Brain pericyte (primary cell): ENCODE measurements at regions not wholly inside any gene's neighbourhood (a gene's known extent, or its start where the extent isn't known, plus 50 kb on each side); places are given as distances from the start of the nearest gene placed in this dataset.
"Not testable (repeated sequence)": the region's sequence is repeated elsewhere in the genome, so short reads cannot be mapped to it uniquely, and the experiment has no call there.

ENCODE experiments used
- DNase-seq: peaks from one replicate; pipeline ENCODE4 v3.0.0-alpha.2; 2012; ENCODE audit warnings: low read depth, low spot score

DNA sequence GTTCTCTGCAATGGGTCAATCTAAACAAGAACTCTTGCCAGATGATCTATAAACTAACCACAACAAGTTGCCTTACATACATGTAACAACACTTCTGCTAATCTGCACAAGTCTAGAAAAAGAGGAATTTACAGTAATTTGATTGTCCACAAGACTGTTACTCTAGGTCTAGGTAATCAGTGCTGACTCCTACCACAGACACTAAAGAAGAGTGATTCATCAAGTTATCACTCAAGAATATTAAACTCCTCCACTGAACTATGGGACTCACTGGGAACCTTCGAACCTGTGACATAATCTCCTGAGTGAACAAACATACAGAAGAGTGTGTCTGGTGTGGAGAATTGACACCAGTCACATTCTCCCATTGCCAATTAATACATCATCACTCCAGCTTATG lies 138.3 kb downstream of the ANXA2 start:
- DNase-seq: no peak

DNA sequence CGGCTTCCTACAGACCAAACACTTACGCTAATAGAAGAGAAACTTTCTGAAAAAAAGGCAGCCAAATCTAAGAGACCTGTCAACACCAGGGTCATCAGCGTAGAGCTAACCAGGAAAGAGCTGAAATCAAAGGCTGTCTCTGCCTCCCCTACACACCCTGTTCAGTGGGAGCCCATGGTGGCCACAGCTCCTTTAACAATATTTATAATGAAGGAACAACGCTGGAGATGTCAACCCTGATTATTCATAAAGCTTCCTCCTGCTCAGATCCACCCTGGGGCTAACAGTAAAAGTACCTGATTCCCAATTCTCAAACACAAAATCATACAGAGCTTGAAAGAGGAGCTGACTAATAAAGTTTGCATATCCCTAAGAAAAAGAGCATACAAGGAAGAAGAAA lies 133.7 kb downstream of the ANXA2 start:
- DNase-seq: no peak

DNA sequence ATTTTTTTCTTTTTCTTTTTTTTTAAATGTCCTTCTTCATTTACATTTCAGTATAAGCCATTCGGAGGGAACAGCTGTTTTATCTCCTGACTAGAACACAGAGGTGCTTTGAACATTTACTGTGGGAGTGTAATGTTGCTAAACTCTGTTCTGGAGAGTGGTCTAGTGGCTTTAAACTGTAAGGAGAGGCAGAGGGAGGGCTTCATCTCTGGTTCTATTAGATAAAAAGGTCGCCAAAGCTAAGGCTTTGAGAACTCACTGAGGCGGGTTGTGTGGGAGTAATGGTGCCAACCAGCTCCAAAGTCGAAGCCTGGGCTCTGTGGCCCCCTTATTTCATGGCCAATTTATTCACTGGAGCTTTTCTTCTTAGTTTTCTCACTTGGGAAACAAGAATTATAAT lies 133.2 kb downstream of the ANXA2 start:
- DNase-seq: no peak

DNA sequence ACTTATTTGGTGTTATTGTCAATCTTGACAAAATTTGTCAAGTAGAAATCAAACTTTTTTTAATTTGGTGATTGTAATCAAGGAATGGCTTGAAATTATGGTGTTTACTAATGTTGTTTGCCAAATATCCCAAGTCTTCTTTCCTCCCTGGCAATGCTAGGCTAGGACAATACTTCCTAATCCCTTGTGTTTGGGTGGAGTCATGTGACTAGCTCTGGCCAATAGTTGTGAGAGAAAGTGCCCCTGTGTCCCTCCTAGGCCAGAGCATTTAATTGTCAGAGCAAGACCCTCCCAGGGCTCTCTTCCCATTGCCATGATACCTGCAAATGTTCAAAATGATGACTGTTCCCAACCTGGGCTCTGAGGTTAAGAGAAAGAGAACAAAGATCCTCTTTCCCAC lies 132.7 kb downstream of the ANXA2 start:
- DNase-seq: no peak

DNA sequence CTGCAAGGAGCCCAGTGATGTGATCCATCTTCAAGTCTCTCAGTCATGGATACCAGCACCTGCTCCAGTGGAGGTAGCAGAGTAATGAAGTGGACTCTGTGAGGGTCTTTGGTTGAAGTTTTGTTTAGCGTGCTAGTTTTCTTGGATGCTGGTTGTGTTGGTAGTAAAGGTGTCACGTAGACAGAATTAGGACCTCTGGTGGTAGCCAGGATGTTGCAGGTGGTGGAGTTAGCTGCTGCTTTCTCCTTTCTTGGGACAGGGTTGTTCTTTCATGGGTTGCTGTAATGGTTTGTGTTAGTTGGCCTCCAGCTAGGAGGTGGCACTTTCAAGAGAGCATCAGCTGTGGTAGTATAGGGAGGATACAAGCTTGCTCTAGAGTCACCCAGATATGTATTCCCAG lies 125.2 kb downstream of the ANXA2 start:
- DNase-seq: no peak

DNA sequence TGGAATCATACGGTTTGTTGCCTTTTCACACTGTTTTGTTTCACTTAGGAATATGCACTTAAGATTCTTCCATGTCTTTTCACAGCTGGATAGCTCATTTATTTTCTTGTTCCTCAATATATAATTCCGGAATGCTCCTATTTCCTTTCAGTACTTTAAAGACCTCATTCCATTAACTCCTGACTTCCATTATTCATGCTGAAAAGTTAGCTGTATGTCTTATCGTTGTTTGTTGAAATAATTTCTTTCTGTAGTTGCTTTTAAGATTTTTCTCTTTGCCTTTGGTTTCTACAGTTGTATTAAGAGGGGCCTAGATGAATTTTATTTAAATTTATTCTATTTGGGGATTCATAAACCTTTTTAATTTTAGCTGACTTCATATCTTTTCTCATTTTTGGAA lies 122.2 kb downstream of the ANXA2 start:
- DNase-seq: no peak

DNA sequence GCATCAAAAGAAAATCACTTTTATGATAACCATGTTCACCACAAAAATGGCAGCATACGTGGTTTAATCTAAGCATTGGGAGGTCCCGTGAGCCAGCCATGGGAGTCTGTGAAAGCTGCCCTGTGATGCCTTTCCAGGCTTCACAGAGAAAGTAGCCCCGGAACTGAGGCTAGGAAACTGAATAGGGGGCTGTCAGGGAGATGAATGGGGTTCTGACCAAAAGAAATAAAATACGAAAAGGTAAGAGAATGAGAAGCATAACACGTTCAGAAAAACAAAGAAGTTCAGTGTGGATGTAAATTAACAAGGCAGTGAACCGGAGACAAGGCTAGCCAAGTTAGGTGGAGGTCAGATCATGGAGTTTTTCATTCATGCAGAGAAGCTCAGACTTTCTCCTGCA lies 118.9 kb downstream of the ANXA2 start:
- no peak for DNase-seq

DNA sequence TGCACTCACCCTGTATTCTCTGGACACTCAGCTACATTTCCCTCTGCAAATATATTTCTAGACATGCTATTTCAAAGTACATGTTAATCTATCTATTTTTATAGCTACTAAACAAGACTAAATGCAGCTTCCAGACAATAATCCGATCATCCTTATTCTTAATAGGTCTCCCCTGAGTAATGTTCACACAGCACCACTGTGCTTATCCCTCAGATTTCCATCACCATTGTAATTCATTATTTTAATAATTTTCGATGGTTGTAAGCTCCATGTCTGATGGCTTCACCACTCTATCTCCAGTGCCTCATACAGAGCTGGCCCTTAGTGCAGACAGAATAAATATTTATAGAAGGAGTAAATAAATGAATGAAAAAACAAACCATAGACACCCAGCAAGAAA lies 117.5 kb downstream of the ANXA2 start:
- DNase-seq: no peak

DNA sequence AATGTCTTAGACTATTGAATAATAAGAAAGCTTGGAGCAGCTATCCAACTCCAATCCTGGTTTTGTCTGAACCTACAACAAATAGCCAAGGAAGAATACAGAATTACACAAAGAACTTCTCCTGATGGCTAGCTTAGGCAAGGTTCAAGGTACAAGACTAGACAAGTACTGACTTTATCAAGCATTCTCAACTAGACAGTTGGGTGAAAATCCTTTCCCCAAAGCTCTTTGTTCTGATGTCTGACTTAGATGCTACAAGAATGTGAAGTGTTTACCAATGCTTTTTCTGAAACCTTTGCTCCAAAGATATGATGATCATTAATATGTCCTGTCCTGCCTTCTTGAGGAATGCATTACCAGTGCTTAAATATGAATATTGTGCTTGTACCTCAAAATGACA lies 113.8 kb downstream of the ANXA2 start:
- DNase-seq: no peak

DNA sequence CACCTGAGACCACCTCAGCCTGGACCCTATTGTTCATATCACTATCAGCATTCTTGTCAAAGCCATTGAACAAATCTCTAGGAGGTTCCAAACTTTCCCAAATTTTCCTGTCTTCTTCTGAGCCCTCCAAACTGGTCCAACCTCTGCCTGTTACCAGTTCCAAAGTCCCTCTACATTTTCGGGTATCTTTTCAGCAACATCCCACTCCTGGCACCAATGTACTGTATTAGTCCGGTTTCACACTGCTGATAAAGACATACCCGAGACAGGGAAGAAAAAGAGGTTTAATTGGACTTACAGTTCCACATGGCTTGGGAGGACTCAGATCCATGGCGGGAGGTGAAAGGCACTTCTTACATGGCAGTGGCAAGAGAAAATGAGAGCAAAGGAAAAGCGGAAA lies 101.9 kb downstream of the ANXA2 start:
- DNase-seq: not testable (repeated sequence)

DNA sequence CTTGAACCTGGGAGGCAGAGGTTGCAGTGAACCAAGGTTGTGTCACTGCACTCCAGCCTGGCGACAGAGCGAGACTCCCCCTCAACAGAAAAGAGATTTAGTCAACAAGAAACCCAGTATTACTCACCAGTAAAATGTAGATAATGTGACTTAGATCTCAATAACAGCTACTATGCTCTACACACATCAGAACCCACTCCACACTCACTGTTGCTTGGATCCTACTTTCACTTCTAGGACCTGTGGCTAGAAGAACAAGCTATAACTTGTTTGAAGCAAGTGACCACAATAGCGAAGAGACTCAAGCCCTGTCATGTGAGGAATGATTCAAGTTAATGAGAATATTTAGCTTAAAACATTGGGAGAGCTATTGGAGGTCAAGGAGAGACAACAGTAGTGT lies 100.7 kb downstream of the ANXA2 start:
- no peak for DNase-seq
